ENCODE measurements at regions not wholly inside any gene's neighbourhood (a gene's known extent, or its start where the extent isn't known, plus 50 kb on each side); places are given as distances from the start of the nearest gene placed in this dataset.

DNA sequence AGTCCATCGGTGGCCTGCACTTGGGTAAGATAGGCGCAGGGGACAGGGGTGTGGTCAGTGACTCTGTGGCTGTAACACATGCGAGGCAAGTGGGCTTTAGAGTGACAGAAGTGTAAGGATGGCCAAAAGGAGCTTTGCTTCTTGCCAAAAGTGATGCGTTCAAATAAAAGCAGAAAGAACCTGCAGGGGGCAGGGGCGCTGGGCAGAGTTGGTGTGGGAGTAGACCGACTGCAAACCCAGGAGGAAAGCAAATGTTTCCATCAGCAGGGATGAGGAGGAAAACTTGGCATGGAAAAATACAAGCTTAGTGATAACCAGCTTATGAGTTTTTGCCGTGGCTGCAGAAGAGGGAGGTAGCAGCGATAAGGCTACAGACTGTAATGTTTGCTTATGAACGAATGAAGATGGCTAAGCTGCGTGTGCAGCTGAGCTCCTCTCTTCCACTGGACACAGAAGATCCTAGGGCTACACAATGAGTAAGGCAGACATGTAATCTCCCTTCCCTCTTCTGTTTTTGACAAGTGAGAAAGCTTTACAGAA is 149.4 kb downstream of the WNT5A start:
- DNase-seq (no peak), ATAC-seq (no peak)
- Mint-ChIP-seq H3K27me3 (peaks cover 0 to 23% (median 0%) of the 10 kb centered on the region in 5 donors), H3K9me3 (peaks cover 0 to 13% (median 0%) of the 10 kb centered on the region in 9 donors), H3K4me3 (no peak overlapping the region), H3K4me1 (no peaks in the 10 kb centered on the region), H3K36me3 (no peaks in the 10 kb centered on the region), H3K27ac (no peak overlapping the region)
- POLR2A ChIA-PET: no interaction called here

DNA sequence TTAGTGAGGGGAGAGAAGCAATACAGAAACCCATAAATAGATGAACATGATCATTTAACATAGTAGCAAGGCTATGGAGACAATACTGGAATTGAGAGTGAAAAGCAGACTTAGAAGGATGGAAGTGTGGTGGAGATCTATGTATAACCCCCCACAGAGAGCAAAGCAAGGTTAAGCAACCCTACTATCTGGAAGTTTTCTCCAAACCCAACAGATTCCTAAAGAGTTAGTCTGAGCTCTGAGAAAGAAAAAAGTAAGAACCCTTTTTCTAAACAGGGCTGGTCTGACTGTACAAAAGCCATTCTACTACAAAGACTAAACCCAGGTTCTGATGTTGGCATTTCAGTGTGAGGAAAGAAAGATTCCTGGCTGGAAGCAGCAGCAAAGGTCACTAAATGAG is 153.2 kb downstream of the WNT5A start:
- peaks cover 0 to 28% (median 0%) of the 10 kb centered on the region in 5 donors for H3K27me3 Mint-ChIP-seq
- H3K36me3 Mint-ChIP-seq: no peaks in the 10 kb centered on the region
- no peak overlapping the region for H3K27ac Mint-ChIP-seq
- H3K4me3 Mint-ChIP-seq: no peak overlapping the region
- no peaks in the 10 kb centered on the region for H3K4me1 Mint-ChIP-seq
- POLR2A ChIA-PET: no interaction called here
- ATAC-seq (no peak), DNase-seq (no peak)
- peaks cover 0 to 28% (median 0%) of the 10 kb centered on the region in 9 donors for H3K9me3 Mint-ChIP-seq

DNA sequence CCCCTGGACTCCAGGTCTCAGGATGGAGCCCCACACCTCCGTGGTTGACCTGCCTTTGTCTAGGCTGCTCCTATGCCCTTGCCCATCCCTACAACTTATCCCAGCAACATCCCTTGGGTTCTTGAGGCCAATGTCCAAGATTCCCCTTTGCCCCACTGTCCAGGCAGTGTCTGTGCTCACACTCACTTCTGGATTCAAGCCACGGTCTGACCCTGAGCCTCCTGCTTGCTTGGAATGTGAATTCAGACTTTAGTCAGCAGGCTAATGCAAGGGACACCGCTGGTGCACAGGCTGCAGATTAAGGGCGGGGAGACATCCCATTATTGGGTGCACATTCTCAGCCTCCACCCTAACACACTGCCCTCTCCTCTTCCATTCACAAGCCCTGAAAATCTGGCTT is 154.1 kb downstream of the WNT5A start:
- H3K36me3 Mint-ChIP-seq: no peaks in the 10 kb centered on the region
- POLR2A ChIA-PET: no interaction called here
- no peaks in the 10 kb centered on the region for H3K4me1 Mint-ChIP-seq
- peaks cover 0 to 25% (median 0%) of the 10 kb centered on the region in 5 donors for H3K27me3 Mint-ChIP-seq
- ATAC-seq: no peak
- H3K9me3 Mint-ChIP-seq: peaks cover 0 to 19% (median 0%) of the 10 kb centered on the region in 9 donors
- H3K27ac Mint-ChIP-seq: peak overlapping the region in 1 of 10 donors; percentile 26
- no peak overlapping the region for H3K4me3 Mint-ChIP-seq
- DNase-seq: no peak

DNA sequence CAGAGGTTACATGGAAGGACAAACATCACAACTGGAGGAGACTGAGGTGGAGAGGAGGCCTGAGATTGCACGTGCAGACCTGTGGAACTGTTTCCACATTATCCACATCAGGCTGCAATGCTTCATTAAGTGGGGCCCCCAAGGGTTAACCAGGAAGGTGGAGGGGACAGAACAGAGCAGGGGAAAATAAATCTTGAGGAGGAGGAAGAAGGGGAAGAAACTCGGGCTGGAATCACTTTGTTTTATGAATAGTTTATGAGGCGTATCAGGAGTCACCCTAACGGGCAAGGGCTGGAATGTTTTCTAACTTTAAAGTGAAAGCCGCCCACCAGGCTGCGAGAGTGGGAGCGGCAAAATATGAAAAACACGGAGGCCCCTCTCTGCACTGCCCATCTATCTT is 154.9 kb downstream of the WNT5A start:
- peaks cover 0 to 21% (median 0%) of the 10 kb centered on the region in 5 donors for H3K27me3 Mint-ChIP-seq
- no peaks in the 10 kb centered on the region for H3K36me3 Mint-ChIP-seq
- no peak overlapping the region for H3K27ac Mint-ChIP-seq
- POLR2A ChIA-PET: no interaction called here
- no peak overlapping the region for H3K4me3 Mint-ChIP-seq
- DNase-seq: no peak
- no peak for ATAC-seq
- peaks cover 0 to 17% (median 0%) of the 10 kb centered on the region in 9 donors for H3K9me3 Mint-ChIP-seq
- no peaks in the 10 kb centered on the region for H3K4me1 Mint-ChIP-seq

DNA sequence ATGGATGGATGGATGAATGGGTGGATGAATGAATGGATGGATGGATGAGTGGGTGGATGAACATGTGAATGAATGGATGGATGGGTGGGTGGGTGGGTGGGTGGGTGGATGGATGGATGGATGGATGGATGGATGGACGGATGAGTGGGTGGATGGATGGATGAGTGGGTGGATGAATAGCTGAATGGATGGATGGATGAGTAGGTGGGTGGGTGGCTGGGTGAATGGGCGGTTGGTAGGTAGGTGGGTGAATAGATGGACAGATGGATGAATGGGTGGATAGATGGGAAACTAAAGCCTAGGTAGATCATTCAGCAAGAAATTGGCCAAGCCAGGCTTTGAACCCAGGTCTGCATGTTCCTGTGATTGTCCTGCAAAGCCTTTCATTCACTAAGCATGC is 155.6 kb downstream of the WNT5A start:
- no peak for ATAC-seq
- H3K4me3 Mint-ChIP-seq: no peak overlapping the region
- DNase-seq: no peak
- H3K9me3 Mint-ChIP-seq: peaks cover 0 to 17% (median 1%) of the 10 kb centered on the region in 9 donors
- POLR2A ChIA-PET: no interaction called here
- no peaks in the 10 kb centered on the region for H3K4me1 Mint-ChIP-seq
- no peak overlapping the region for H3K27ac Mint-ChIP-seq
- H3K27me3 Mint-ChIP-seq: peaks cover 0 to 27% (median 0%) of the 10 kb centered on the region in 5 donors
- no peaks in the 10 kb centered on the region for H3K36me3 Mint-ChIP-seq

DNA sequence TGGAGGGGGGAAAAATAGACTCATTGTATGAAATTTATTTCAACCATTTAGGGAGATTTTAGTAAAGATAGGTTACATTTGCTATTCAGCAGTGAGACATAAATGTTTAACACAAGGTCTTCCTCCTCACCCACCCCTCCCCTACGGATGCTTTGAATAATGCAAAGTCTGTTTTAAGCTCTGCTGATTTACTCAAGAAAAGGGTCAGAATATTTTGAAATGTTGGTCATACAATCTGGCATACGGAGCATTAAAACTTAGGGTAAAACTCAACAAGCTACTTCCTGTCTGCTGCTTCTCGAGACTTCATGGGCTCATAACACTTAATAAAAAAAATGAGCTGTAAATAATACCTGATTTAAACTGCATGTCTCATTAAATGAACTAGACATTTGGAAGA is 156.3 kb downstream of the WNT5A start:
- POLR2A ChIA-PET: no interaction called here
- Mint-ChIP-seq H3K9me3 (peaks cover 0 to 17% (median 2%) of the 10 kb centered on the region in 9 donors), H3K36me3 (no peaks in the 10 kb centered on the region), H3K27me3 (peaks cover 0 to 28% (median 0%) of the 10 kb centered on the region in 5 donors), H3K4me1 (no peaks in the 10 kb centered on the region), H3K4me3 (no peak overlapping the region), H3K27ac (no peak overlapping the region)
- no peak for DNase-seq
- no peak for ATAC-seq

DNA sequence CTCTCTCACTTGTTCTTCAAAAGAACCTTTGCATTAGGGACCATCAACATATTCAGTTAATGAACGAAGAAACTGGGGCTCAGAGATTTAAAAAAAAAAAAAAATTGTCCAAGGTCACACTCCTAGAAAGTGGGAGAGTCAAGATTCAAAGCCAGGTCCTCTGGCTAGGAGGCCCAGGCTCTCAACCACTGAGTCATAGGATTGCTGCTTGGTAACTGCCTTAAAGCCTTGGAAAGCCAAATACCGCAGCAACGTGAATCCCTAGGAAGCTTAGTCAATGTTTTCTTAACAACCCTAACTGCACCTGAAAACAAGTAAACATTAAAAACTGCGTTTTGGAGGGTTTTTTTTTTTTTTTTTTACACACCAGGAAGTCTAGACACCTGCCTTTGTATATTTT is 156.8 kb downstream of the WNT5A start:
- no peak for ATAC-seq
- no peak overlapping the region for H3K27ac Mint-ChIP-seq
- peaks cover 0 to 17% (median 2%) of the 10 kb centered on the region in 9 donors for H3K9me3 Mint-ChIP-seq
- peaks cover 0 to 24% (median 0%) of the 10 kb centered on the region in 5 donors for H3K27me3 Mint-ChIP-seq
- no peak overlapping the region for H3K4me3 Mint-ChIP-seq
- POLR2A ChIA-PET: no interaction called here
- H3K4me1 Mint-ChIP-seq: no peaks in the 10 kb centered on the region
- DNase-seq: no peak
- H3K36me3 Mint-ChIP-seq: no peaks in the 10 kb centered on the region

DNA sequence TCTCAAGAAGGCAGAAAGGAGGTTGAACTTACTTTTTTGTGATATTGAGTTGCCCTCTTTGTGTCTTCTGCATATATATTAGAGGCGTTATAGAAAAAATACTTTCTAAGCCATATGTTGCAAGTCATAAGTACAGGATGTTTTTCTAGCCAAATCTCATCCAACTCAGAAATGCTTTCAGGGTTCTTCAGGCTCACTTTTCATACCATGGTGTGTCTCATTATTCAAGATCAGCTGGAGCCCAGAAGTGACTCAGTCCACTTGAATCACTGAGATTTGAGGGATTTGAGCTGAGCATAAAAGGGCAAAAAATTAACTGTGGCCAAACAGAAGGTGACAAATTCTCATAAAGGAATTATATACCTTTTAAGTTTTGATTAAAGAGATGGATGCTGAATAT is 157.3 kb downstream of the WNT5A start:
- POLR2A ChIA-PET: no interaction called here
- peaks cover 0 to 17% (median 2%) of the 10 kb centered on the region in 9 donors for H3K9me3 Mint-ChIP-seq
- H3K4me3 Mint-ChIP-seq: no peak overlapping the region
- no peaks in the 10 kb centered on the region for H3K4me1 Mint-ChIP-seq
- DNase-seq (no peak), ATAC-seq (no peak)
- peaks cover 0 to 20% (median 0%) of the 10 kb centered on the region in 5 donors for H3K27me3 Mint-ChIP-seq
- no peaks in the 10 kb centered on the region for H3K36me3 Mint-ChIP-seq
- H3K27ac Mint-ChIP-seq: no peak overlapping the region

DNA sequence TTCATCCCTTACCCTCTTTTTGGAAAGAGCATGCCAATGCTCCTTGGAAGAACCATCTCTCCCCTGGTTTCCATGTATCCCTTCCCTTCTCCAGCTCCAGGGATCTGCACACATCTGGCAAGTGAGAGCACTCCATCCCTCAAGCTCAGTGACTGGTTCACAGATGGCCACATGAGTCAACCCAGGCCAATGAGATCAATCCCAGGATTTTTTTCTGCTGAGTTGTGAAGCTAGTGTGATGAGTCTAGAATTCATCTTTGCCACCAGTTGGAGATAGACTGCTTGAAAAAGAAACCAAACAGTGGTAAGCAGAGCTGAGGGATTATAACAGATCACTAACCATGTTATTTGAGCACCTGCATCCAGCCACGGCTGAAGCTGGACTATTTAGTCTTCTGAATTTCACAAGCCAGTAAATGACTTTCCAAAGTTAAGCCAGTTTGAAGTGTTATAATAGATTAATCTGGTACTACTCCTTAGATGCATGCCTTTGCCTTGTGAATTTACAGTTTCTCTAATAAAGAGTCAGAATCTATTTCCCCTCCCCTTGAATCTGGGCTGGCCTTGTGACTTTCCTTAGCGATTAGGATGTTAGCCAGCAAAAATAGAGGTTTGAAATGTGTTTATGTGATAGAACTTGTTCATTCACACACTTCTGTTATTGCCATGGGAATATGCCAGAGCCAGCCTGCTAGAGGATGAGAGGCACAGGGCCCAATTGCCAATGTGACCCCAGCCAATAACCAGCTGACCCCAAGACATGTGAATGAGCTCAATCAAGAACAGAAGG is 159.8 kb downstream of the WNT5A start:
- H3K4me1 Mint-ChIP-seq: no peaks in the 10 kb centered on the region
- peak overlapping the region in 1 of 10 donors; percentile 21 for H3K27ac Mint-ChIP-seq
- peaks cover 0 to 12% (median 0%) of the 10 kb centered on the region in 5 donors for H3K27me3 Mint-ChIP-seq
- ATAC-seq: no peak
- H3K9me3 Mint-ChIP-seq: peaks cover 0 to 15% (median 2%) of the 10 kb centered on the region in 9 donors
- no peak for DNase-seq
- no peak overlapping the region for H3K4me3 Mint-ChIP-seq
- no peaks in the 10 kb centered on the region for H3K36me3 Mint-ChIP-seq
- POLR2A ChIA-PET: no interaction called here

DNA sequence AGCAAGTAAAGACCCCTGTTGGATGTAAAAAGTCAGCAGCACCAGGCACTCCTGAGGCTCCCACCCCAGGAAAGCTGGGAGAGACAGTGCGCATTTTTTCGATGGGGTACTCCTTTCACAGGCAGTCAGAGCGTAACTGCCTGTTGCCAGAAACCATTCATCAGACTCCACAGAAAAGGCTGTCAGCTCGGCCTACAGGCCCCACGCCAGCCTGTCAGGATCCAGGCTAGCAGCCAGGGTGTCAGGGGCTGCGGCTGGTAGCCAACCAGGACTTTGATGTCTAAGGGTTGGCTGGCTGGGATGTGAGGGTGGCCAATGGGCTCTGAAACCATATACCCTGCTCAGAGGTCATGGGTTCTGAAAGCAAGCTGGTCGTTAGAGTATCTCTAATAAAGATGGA is 164.5 kb downstream of the WNT5A start:
- Mint-ChIP-seq H3K9me3 (peaks cover 0 to 10% (median 4%) of the 10 kb centered on the region in 9 donors), H3K36me3 (no peaks in the 10 kb centered on the region), H3K27ac (no peak overlapping the region), H3K4me3 (no peak overlapping the region), H3K4me1 (no peaks in the 10 kb centered on the region), H3K27me3 (peaks cover 0 to 10% (median 0%) of the 10 kb centered on the region in 5 donors)
- ATAC-seq: no peak
- POLR2A ChIA-PET: no interaction called here
- no peak for DNase-seq

DNA sequence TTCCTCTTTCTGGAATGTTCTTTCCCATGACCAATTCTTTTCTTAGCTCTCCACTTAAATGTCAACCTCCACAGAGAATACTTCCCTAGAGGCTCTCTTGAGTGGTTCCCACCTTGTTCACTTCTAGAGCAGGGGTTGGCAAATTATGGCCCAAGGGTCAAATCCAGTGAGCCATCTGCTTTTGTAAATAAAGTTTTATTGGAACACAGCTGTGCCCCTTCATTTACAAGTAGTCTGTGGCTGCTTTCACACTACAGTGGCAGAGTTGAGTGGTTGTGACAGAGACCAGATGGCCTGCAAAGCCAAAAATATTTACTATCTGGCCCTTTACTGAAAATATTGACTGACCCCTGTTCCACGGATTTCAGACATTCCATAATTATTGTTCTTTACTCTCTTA is 166.2 kb downstream of the WNT5A start:
- Mint-ChIP-seq H3K27ac (no peak overlapping the region), H3K4me3 (no peak overlapping the region)

DNA sequence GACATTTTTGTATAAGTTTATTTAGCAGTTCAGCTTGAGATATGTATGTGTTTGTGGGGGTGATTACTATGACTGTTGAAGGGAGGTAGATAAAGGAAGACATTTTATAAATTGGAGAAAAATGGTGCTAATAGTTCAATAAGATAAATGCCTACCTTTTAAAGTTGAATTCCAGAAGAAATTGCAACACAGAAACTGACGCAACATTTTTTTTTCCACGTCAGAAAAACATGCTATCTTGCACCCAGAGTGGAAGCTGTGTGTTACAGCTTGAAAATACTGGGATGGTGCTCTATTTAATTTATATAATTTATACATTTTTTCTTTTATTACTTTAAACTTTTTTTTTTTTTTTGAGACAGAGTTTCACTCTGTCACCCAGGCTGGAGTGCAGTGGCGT is 171.7 kb downstream of the WNT5A start:
- no peak overlapping the region for H3K4me3 Mint-ChIP-seq
- ATAC-seq (no peak), DNase-seq (no peak)
- no peaks in the 10 kb centered on the region for H3K4me1 Mint-ChIP-seq
- peaks cover 0 to 9% (median 1%) of the 10 kb centered on the region in 9 donors for H3K9me3 Mint-ChIP-seq
- POLR2A ChIA-PET: no interaction called here
- H3K27me3 Mint-ChIP-seq: peaks cover 0 to 10% (median 0%) of the 10 kb centered on the region in 5 donors
- no peaks in the 10 kb centered on the region for H3K36me3 Mint-ChIP-seq
- H3K27ac Mint-ChIP-seq: no peak overlapping the region

More for the DNA sequence above, 166.2 kb downstream of the WNT5A start:
- no peak for ATAC-seq
- Mint-ChIP-seq H3K36me3 (no peaks in the 10 kb centered on the region), H3K27me3 (peaks cover 0 to 10% (median 0%) of the 10 kb centered on the region in 5 donors), H3K4me1 (no peaks in the 10 kb centered on the region), H3K9me3 (peaks cover 0 to 10% (median 5%) of the 10 kb centered on the region in 9 donors)
- DNase-seq: no peak
- POLR2A ChIA-PET: no interaction called here

DNA sequence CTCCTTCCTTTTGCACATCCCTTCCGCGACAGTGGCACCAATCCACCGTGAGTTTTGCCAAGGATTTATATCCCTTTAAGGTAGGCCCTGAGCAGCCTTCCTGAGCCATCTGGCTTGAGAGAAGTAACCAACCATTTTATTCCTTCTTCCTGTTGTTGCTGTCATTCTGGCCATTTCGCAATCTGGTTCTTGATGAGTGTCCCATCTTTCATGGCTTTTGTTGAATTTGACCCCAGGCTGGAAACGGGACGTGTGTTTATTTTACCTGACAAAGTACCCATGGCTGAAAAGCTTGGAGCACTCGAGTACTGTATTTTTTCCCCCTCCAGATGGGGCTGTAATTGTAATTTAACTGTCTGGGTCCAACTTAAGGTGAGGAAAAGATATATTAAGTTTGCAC is 173.4 kb downstream of the WNT5A start:
- POLR2A ChIA-PET: no interaction called here
- Mint-ChIP-seq H3K9me3 (peaks cover 0 to 9% (median 0%) of the 10 kb centered on the region in 9 donors), H3K27ac (no peak overlapping the region), H3K36me3 (no peaks in the 10 kb centered on the region), H3K27me3 (no peaks in the 10 kb centered on the region), H3K4me3 (no peak overlapping the region), H3K4me1 (no peaks in the 10 kb centered on the region)
- DNase-seq (no peak), ATAC-seq (no peak)
